ENCODE measurements at regions not wholly inside any gene's neighbourhood (a gene's known extent, or its start where the extent isn't known, plus 50 kb on each side); places are given as distances from the start of the nearest gene placed in this dataset.

DNA sequence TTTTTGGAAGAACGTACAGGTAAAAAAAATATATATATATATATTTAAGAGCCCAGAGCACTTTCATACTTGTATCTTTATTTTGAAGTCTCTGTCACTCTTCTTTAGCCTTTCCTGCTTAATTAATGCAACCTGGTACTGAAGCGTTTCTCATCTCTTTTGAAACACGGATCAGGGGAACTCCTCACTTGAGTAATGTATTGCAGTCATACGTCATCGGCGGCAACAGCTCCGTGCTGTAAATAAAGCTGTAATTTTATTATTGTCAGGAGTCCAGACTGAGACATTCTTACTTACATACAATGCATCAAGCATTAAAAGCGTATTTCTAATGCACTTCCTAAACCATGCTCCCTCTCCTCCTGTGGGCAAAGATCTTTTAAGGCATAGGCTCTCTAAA is 514.7 kb downstream of the SOX11 start:
- Histone ChIP-seq H3K9me2 (replicated peaks; ENCODE audit: insufficient read depth) (no peaks in the 10 kb centered on the region), H3K4me3 (no peak overlapping the region), H3K4me2 (no peak overlapping the region), H3K27me3 (no peaks in the 10 kb centered on the region), H3K36me3 (replicated peaks; ENCODE audit: insufficient read depth, low read depth) (no peaks in the 10 kb centered on the region), H3K27ac (no peak overlapping the region), H3K4me1 (ENCODE audit: insufficient read depth) (peaks cover 14% of the 10 kb centered on the region), H2AFZ (no peak overlapping the region), H3K79me2 (no peaks in the 10 kb centered on the region), H4K20me1 (ENCODE audit: insufficient read depth, poor library complexity, severe bottlenecking) (no peaks in the 10 kb centered on the region), H3K9me3 (ENCODE audit: low read depth) (no peaks in the 10 kb centered on the region)
- no peak for DNase-seq (ENCODE audit: low spot score)
- TF ChIP-seq EZH2phosphoT487 (IDR thresholded peaks at IDR 0.05; ENCODE audit: low read depth, severe bottlenecking, unreplicated experiment), result no peak
- TF ChIP-seq EZH2 (IDR thresholded peaks at IDR 0.05; ENCODE audit: borderline replicate concordance), result no peak
- TF ChIP-seq, protein P1, sequence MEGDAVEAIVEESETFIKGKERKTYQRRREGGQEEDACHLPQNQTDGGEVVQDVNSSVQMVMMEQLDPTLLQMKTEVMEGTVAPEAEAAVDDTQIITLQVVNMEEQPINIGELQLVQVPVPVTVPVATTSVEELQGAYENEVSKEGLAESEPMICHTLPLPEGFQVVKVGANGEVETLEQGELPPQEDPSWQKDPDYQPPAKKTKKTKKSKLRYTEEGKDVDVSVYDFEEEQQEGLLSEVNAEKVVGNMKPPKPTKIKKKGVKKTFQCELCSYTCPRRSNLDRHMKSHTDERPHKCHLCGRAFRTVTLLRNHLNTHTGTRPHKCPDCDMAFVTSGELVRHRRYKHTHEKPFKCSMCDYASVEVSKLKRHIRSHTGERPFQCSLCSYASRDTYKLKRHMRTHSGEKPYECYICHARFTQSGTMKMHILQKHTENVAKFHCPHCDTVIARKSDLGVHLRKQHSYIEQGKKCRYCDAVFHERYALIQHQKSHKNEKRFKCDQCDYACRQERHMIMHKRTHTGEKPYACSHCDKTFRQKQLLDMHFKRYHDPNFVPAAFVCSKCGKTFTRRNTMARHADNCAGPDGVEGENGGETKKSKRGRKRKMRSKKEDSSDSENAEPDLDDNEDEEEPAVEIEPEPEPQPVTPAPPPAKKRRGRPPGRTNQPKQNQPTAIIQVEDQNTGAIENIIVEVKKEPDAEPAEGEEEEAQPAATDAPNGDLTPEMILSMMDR (IDR thresholded peaks at IDR 0.05; ENCODE audit: poor library complexity), result no peak
- 87% methylated on average over 8 of the region's 8 CpGs for WGBS (ENCODE audit: low lambda C conversion rate, missing lambda C conversion rate)

DNA sequence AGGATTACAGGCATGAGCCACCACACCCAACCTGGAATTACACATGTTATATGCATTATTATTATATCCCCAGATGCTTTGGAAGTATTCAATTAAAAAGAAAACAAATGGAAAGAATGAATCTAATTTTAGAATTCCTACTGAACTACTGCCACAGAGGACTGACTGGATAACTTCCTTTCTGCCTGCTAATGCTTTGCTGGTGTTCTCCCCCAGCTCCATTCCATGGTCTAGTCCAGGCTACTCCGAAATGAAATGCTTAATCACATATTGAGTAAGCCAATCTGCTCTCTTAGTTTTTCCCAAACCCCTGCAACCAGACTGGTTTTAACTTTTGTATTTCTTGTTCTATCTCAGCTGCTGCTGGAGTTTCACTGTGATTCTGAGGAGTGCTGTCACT is 519.1 kb downstream of the SOX11 start:
- 91% methylated on average over 1 of the region's 1 CpG for WGBS (ENCODE audit: low lambda C conversion rate, missing lambda C conversion rate)
- no peaks in the 10 kb centered on the region for H3K79me2 ChIP-seq
- no peaks in the 10 kb centered on the region for H3K36me3 ChIP-seq (replicated peaks; ENCODE audit: insufficient read depth, low read depth)
- no peak overlapping the region for H3K27ac ChIP-seq
- no peaks in the 10 kb centered on the region for H3K9me2 ChIP-seq (replicated peaks; ENCODE audit: insufficient read depth)
- peaks cover 19% of the 10 kb centered on the region for H3K4me1 ChIP-seq (ENCODE audit: insufficient read depth)
- no peaks in the 10 kb centered on the region for H4K20me1 ChIP-seq (ENCODE audit: insufficient read depth, poor library complexity, severe bottlenecking)
- H2AFZ ChIP-seq, result no peak overlapping the region
- no peaks in the 10 kb centered on the region for H3K9me3 ChIP-seq (ENCODE audit: low read depth)
- no peaks in the 10 kb centered on the region for H3K27me3 ChIP-seq
- H3K4me3 ChIP-seq, result no peak overlapping the region
- H3K4me2 ChIP-seq, result no peak overlapping the region
- TF ChIP-seq, protein P1 (IDR thresholded peaks at IDR 0.05; ENCODE audit: poor library complexity), result no peak
- no peak for TF ChIP-seq EZH2 (IDR thresholded peaks at IDR 0.05; ENCODE audit: borderline replicate concordance)
- no peak for TF ChIP-seq EZH2phosphoT487 (IDR thresholded peaks at IDR 0.05; ENCODE audit: low read depth, severe bottlenecking, unreplicated experiment)
- DNase-seq (ENCODE audit: low spot score), result no peak

DNA sequence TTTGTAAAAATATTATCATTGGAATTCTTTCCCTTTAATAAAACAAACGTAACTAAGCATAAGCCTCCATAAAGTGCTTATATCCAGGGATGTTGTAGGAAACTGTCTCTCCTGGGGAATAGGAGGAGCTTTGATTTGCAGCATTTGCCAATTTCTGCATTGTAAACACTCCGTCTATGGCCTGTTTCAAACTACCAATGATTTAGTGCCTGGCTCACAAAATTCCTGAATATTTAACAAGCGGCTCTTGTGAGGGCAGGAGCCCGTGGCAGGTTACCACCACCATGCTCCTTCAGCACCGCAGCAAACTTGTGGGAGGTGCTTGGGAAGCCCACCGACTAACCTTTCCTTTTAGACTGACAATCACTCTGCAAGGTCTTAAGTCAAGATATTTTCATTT is 520.3 kb downstream of the SOX11 start:
- no peak for DNase-seq (ENCODE audit: low spot score)
- 48% methylated on average over 6 of the region's 6 CpGs for WGBS (ENCODE audit: low lambda C conversion rate, missing lambda C conversion rate)
- no peak overlapping the region for H3K4me2 ChIP-seq
- H3K9me2 ChIP-seq (replicated peaks; ENCODE audit: insufficient read depth), result no peaks in the 10 kb centered on the region
- no peaks in the 10 kb centered on the region for H3K27me3 ChIP-seq
- H3K4me1 ChIP-seq (ENCODE audit: insufficient read depth), result peaks cover 19% of the 10 kb centered on the region
- no peak overlapping the region for H2AFZ ChIP-seq
- H3K4me3 ChIP-seq, result no peak overlapping the region
- H3K27ac ChIP-seq, result no peak overlapping the region
- H3K9me3 ChIP-seq (ENCODE audit: low read depth), result no peaks in the 10 kb centered on the region
- H3K79me2 ChIP-seq, result no peaks in the 10 kb centered on the region
- H4K20me1 ChIP-seq (ENCODE audit: insufficient read depth, poor library complexity, severe bottlenecking), result no peaks in the 10 kb centered on the region
- H3K36me3 ChIP-seq (replicated peaks; ENCODE audit: insufficient read depth, low read depth), result no peaks in the 10 kb centered on the region
- TF ChIP-seq EZH2 (IDR thresholded peaks at IDR 0.05; ENCODE audit: borderline replicate concordance) (no peak), EZH2phosphoT487 (IDR thresholded peaks at IDR 0.05; ENCODE audit: low read depth, severe bottlenecking, unreplicated experiment) (no peak)
- TF ChIP-seq, protein P1 (IDR thresholded peaks at IDR 0.05; ENCODE audit: poor library complexity), result no peak

All from hepatocyte (in vitro differentiated cells).